ENCODE measurements at regions not wholly inside any gene's neighbourhood (a gene's known extent, or its start where the extent isn't known, plus 50 kb on each side); places are given as distances from the start of the nearest gene placed in this dataset.

- H3K27ac ChIP-seq: no peak overlapping the region
- no peaks in the 10 kb centered on the region for H3K9me3 ChIP-seq
- WGBS, 2 donors: 85 to 89% methylated on average over 2 of the region's 2 CpGs
- H3K4me1 ChIP-seq: no peaks in the 10 kb centered on the region
- H3K4me3 ChIP-seq: no peak overlapping the region
- H3K36me3 ChIP-seq (replicated peaks in 1 of 2; ENCODE audit: insufficient read depth in 1 of 2, low read depth in 2 of 2): no peaks in the 10 kb centered on the region
- ATAC-seq (no peak), DNase-seq (no peak)
- no peaks in the 10 kb centered on the region for H3K27me3 ChIP-seq
- intact Hi-C loops (cut with DNase I): no loop called here
- TF ChIP-seq POLR2A (IDR thresholded peaks at IDR 0.05) (no peak), CTCF (IDR thresholded peaks at IDR 0.05) (no peak)
Measured at GRCh38 chr6:22752522-22752921, 183.2 kb downstream of the HDGFL1 start.

GRCh38 chr6:22754061-22754460 lies 184.7 kb downstream of the HDGFL1 start:
- ATAC-seq (no peak), DNase-seq (no peak)
- TF ChIP-seq POLR2A (IDR thresholded peaks at IDR 0.05) (no peak), CTCF (IDR thresholded peaks at IDR 0.05) (no peak)
- Histone ChIP-seq H3K36me3 (replicated peaks in 1 of 2; ENCODE audit: insufficient read depth in 1 of 2, low read depth in 2 of 2) (no peaks in the 10 kb centered on the region), H3K27me3 (no peaks in the 10 kb centered on the region), H3K4me1 (no peaks in the 10 kb centered on the region), H3K4me3 (no peak overlapping the region), H3K27ac (no peak overlapping the region), H3K9me3 (no peaks in the 10 kb centered on the region)
- intact Hi-C loops (cut with DNase I): no loop called here
- WGBS, 2 donors: 28 to 43% methylated on average over 2 of the region's 2 CpGs

- intact Hi-C loops (cut with DNase I): no loop called here
- H3K27ac ChIP-seq: no peak overlapping the region
- H3K36me3 ChIP-seq (replicated peaks in 1 of 2; ENCODE audit: insufficient read depth in 1 of 2, low read depth in 2 of 2): no peaks in the 10 kb centered on the region
- TF ChIP-seq POLR2A (IDR thresholded peaks at IDR 0.05) (no peak), CTCF (IDR thresholded peaks at IDR 0.05) (no peak)
- no peaks in the 10 kb centered on the region for H3K27me3 ChIP-seq
- H3K9me3 ChIP-seq: no peaks in the 10 kb centered on the region
- no peaks in the 10 kb centered on the region for H3K4me1 ChIP-seq
- no peak for ATAC-seq
- WGBS, 2 donors: 68 to 69% methylated on average over 4 of the region's 4 CpGs
- no peak for DNase-seq
- H3K4me3 ChIP-seq: no peak overlapping the region
Measured at GRCh38 chr6:22755605-22756004, 186.2 kb downstream of the HDGFL1 start.

GRCh38 chr6:22756365-22756764 lies 187.0 kb downstream of the HDGFL1 start:
- Histone ChIP-seq H3K4me3 (no peak overlapping the region), H3K27ac (no peak overlapping the region), H3K36me3 (replicated peaks in 1 of 2; ENCODE audit: insufficient read depth in 1 of 2, low read depth in 2 of 2) (no peaks in the 10 kb centered on the region), H3K27me3 (no peaks in the 10 kb centered on the region), H3K4me1 (no peaks in the 10 kb centered on the region), H3K9me3 (no peaks in the 10 kb centered on the region)
- 67 to 72% methylated on average over 3 of the region's 3 CpGs for WGBS, 2 donors
- no peak for TF ChIP-seq CTCF (IDR thresholded peaks at IDR 0.05)
- TF ChIP-seq POLR2A (IDR thresholded peaks at IDR 0.05): no peak
- ATAC-seq (no peak), DNase-seq (no peak)
- intact Hi-C loops (cut with DNase I): no loop called here

GRCh38 chr6:22764496-22764895 lies 195.1 kb downstream of the HDGFL1 start:
- no peak for TF ChIP-seq POLR2A (IDR thresholded peaks at IDR 0.05)
- no peak for ATAC-seq
- no peaks in the 10 kb centered on the region for H3K9me3 ChIP-seq
- H3K27me3 ChIP-seq: no peaks in the 10 kb centered on the region
- H3K36me3 ChIP-seq (replicated peaks in 1 of 2; ENCODE audit: insufficient read depth in 1 of 2, low read depth in 2 of 2): no peaks in the 10 kb centered on the region
- H3K27ac ChIP-seq: no peak overlapping the region
- DNase-seq: no peak
- H3K4me1 ChIP-seq: no peaks in the 10 kb centered on the region
- H3K4me3 ChIP-seq: no peak overlapping the region
- intact Hi-C loops (cut with DNase I): no loop called here
